Erythroblast (primary cell): ENCODE measurements at regions not wholly inside any gene's neighbourhood (a gene's known extent, or its start where the extent isn't known, plus 50 kb on each side); places are given as distances from the start of the nearest gene placed in this dataset.

Source experiments
- GATA1 ChIP-seq: IDR thresholded peaks from 2 replicates; pipeline ENCODE4 v1.6.1; 2011; ENCODE audit warnings: low read depth, mild to moderate bottlenecking, control low read depth, low read length, moderate library complexity
- POLR2A ChIP-seq: IDR thresholded peaks from 2 replicates; pipeline ENCODE4 v1.6.1; 2011; ENCODE audit warnings: mild to moderate bottlenecking, low read length

DNA sequence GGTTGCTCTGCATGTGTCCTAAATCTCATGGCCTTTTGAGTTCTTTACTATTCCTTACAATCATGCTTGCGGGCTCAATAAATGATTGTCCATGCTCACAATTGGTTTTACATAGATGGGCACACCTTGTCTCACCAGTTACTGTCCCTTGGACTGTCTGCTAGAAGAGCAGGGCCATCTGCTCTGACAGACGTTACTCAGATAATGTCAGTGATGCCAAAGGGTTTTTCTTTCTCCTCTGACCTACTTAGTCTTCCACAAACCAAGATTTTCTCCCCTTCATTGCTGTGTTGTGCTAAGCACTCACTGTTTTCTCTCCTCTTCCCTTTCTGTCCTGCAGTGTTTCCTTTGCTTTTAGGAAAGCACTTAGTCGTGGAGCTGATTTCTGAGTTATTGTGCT lies 562.3 kb downstream of the KIF4B start:
- TF ChIP-seq POLR2A (no peak), GATA1 (no peak)
